Activated CD8-positive, alpha-beta memory T cell treated with anti-CD3 and anti-CD28 coated beads, Interleukin-2, amount 50 U/mL, for 48 hours (primary cell): ENCODE measurements at regions not wholly inside any gene's neighbourhood (a gene's known extent, or its start where the extent isn't known, plus 50 kb on each side); places are given as distances from the start of the nearest gene placed in this dataset.

Experiments
- DNase-seq: peaks from one replicate; pipeline ENCODE4 v3.0.0-alpha.2; 2020

- no peak for DNase-seq
These were observed 72.8 kb upstream of the TMEFF2 start for GRCh38 chr2:192267484-192267883.

GRCh38 chr2:192265751-192266150, 71.0 kb upstream of the TMEFF2 start:
- no peak for DNase-seq

- no peak for DNase-seq
These were observed 59.7 kb upstream of the TMEFF2 start for GRCh38 chr2:192254444-192254843.

GRCh38 chr2:192253692-192254091, 59.0 kb upstream of the TMEFF2 start:
- DNase-seq: no peak

- DNase-seq: no peak
These were observed 56.2 kb upstream of the TMEFF2 start for GRCh38 chr2:192250961-192251360.

GRCh38 chr2:192247456-192247855, 52.7 kb upstream of the TMEFF2 start:
- no peak for DNase-seq

GRCh38 chr2:192246297-192246696, 51.6 kb upstream of the TMEFF2 start:
- no peak for DNase-seq

GRCh38 chr2:192245329-192245728, 50.6 kb upstream of the TMEFF2 start:
- DNase-seq: no peak
